ENCODE measurements at regions not wholly inside any gene's neighbourhood (a gene's known extent, or its start where the extent isn't known, plus 50 kb on each side); places are given as distances from the start of the nearest gene placed in this dataset.

- no peak overlapping the region for H3K9ac ChIP-seq (ENCODE audit: control insufficient read depth, insufficient read depth, low read length)
- DNase-seq (ENCODE audit: low read depth, low spot score) = no peak
- H3K4me2 ChIP-seq (ENCODE audit: control insufficient read depth, insufficient read depth) = no peak overlapping the region
- no TSS peak for BruUV-seq (replicated peaks)
- H4K20me1 ChIP-seq (ENCODE audit: control insufficient read depth, insufficient read depth) = no peaks in the 10 kb centered on the region
- H3K36me3 ChIP-seq (ENCODE audit: control insufficient read depth in 2 of 2, insufficient read depth in 2 of 2, low read length in 1 of 2) = no peaks in the 10 kb centered on the region
- intact Hi-C loops (cut with micrococcal nuclease; ENCODE audit: unreplicated experiment) (no loop called here), in situ Hi-C loops (cut with MboI) (no loop called here)
- CTCF ChIA-PET = no interaction called here
- no peaks in the 10 kb centered on the region for H3K27me3 ChIP-seq (replicated peaks in 1 of 2; ENCODE audit: control insufficient read depth in 2 of 2, insufficient read depth in 2 of 2, low read length in 1 of 2)
- SMC1A ChIA-PET (ENCODE audit: uncharacterized antibody, unreplicated experiment) = interaction anchor here (1.5 to 4.3 kb wide), 3 partner anchors 10 to 58 kb away, joined by 3 to 35 read pairs (median 4); no protein-coding TSS in a partner anchor
- POLR2A ChIA-PET = no interaction called here
- H3K79me2 ChIP-seq (ENCODE audit: control insufficient read depth, insufficient read depth, low read length) = no peaks in the 10 kb centered on the region
- no peak for FAIRE-seq
- WGBS (ENCODE audit: insufficient coverage, insufficient replicate concordance, low lambda C conversion rate, missing lambda C conversion rate) = 49% methylated on average over 4 of the region's 4 CpGs
- RAD21 ChIA-PET (ENCODE audit: unreplicated experiment) = interaction anchor here (1.0 to 1.8 kb wide), 3 partner anchors 11 to 175 kb away, joined by 3 to 6 read pairs (median 3); no protein-coding TSS in a partner anchor
- TF ChIP-seq ZNF24 (IDR thresholded peaks at IDR 0.05) = no peak
- no peak for TF ChIP-seq MAX (IDR thresholded peaks at IDR 0.05; ENCODE audit: low read depth, low read length)
- no peak for TF ChIP-seq EGR1 (IDR thresholded peaks at IDR 0.05; ENCODE audit: borderline replicate concordance in 1 of 2, low read depth in 2 of 2, low read length in 2 of 2)
- TF ChIP-seq ZBTB33 (IDR thresholded peaks at IDR 0.05) = no peak
- no peak for TF ChIP-seq SIX5 (IDR thresholded peaks at IDR 0.05; ENCODE audit: low read depth, low read length, severe bottlenecking)
- TF ChIP-seq KDM1A (IDR thresholded peaks at IDR 0.05; ENCODE audit: borderline replicate concordance) = no peak
- no peak for TF ChIP-seq SRF (IDR thresholded peaks at IDR 0.05; ENCODE audit: low read depth in 2 of 2, low read length in 2 of 2)
- no peak for TF ChIP-seq SMAD1 (IDR thresholded peaks at IDR 0.05; ENCODE audit: low read depth, partially characterized antibody)
- TF ChIP-seq ZBED1 (IDR thresholded peaks at IDR 0.05; ENCODE audit: borderline replicate concordance) = no peak
- no peak for TF ChIP-seq ATF2 (IDR thresholded peaks at IDR 0.05; ENCODE audit: low read length)
- no peak for TF ChIP-seq RELA (IDR thresholded peaks at IDR 0.05; ENCODE audit: borderline replicate concordance, partially characterized antibody)
- no peak for TF ChIP-seq YY1 (IDR thresholded peaks at IDR 0.05; ENCODE audit: low read depth, low read length)
- TF ChIP-seq CHD1 (IDR thresholded peaks at IDR 0.05; ENCODE audit: low read depth, low read length) = no peak
- H3K27ac ChIP-seq (ENCODE audit: control insufficient read depth, insufficient read depth) = no peak overlapping the region
- no peak for ATAC-seq
- no peak overlapping the region for H2AFZ ChIP-seq (ENCODE audit: control insufficient read depth, low read depth, low read length)
- no peaks in the 10 kb centered on the region for H3K4me1 ChIP-seq (ENCODE audit: control insufficient read depth, insufficient read depth, low read length)
- H3K4me3 ChIP-seq = no peak overlapping the region
- no peaks in the 10 kb centered on the region for H3K9me3 ChIP-seq (replicated peaks; ENCODE audit: control insufficient read depth, insufficient read depth, low read length)
Measured at GRCh38 chr1:199184180-199184579, 545.3 kb downstream of the PTPRC start.
